ENCODE measurements at regions not wholly inside any gene's neighbourhood (a gene's known extent, or its start where the extent isn't known, plus 50 kb on each side); places are given as distances from the start of the nearest gene placed in this dataset.

DNA sequence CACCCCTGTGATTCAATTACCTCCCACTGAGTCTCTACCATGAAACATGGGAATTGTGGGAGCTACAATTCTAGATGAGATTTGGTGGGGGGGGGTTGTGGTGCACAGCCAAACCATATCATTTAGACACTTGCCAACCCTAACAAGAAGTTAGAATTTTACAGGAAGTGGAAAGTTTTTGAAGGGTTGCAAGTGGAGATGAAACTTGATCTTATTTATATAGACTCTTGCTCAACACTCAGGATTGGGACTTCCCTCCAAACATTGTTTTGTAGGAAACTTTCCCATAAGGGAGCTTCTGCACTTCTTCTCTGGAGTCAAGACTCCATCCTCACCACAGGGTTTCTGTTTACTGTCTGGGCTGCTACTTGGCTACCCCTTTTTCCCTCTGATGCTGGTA is 266.7 kb upstream of the CDH11 start:
- no peaks in the 10 kb centered on the region for H3K27me3 ChIP-seq
- peak overlapping the region in 1 of 11 experiments; percentile 31; a peak in 1 of 22 replicates for H3K27ac ChIP-seq
- no peak overlapping the region for H3K4me3 ChIP-seq
- H3K4me2 ChIP-seq, result peak overlapping the region in 6 of 11 experiments; percentile 5 to 56 (median 34); a peak in 11 of 22 replicates
- H3K36me3 ChIP-seq, result 0 out of 22 replicates have a peak, but pooled peaks cover 0 to 2% (median 0%) of the 10 kb centered on the region in 11 experiments
- peaks cover 8 to 30% (median 13%) of the 10 kb centered on the region in 10 experiments; a peak in 18 of 20 replicates for H3K4me1 ChIP-seq
- H3K9ac ChIP-seq, result no peak overlapping the region
- no peaks in the 10 kb centered on the region for H4K20me1 ChIP-seq
- H3K9me3 ChIP-seq (replicated peaks in 1 of 11), result peaks cover 16 to 56% (median 33%) of the 10 kb centered on the region in 11 experiments
- no peak for TF ChIP-seq Cebpa-rat (IDR thresholded peaks at IDR 0.05)

DNA sequence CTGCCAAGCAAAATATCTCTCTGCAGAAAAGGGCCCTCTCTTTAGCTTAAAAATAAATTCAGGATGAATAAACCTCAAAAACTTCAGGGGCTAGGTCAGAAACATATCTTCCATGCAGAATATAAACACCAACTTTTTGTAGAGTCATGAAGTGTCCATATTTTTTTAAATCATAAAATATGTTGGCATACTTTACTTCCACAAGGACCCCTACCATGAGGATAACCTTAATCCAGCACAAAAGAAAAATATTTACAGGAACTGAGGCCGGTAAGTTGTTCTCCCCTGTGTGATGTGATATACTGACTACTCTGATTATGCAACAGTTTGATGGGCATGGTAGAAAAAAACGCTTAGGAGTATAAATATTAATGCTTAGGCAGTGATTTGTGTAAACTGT is 264.8 kb upstream of the CDH11 start:
- peaks cover 16 to 60% (median 36%) of the 10 kb centered on the region in 11 experiments for H3K9me3 ChIP-seq (replicated peaks in 1 of 11)
- no peaks in the 10 kb centered on the region for H4K20me1 ChIP-seq
- no peaks in the 10 kb centered on the region for H3K27me3 ChIP-seq
- peaks cover 8 to 30% (median 12%) of the 10 kb centered on the region in 10 experiments; a peak in 18 of 20 replicates for H3K4me1 ChIP-seq
- TF ChIP-seq Cebpa-rat (IDR thresholded peaks at IDR 0.05), result no peak
- H3K4me3 ChIP-seq, result no peak overlapping the region
- H3K9ac ChIP-seq, result no peak overlapping the region
- H3K4me2 ChIP-seq, result peak overlapping the region in 2 of 11 experiments; percentile 5 to 18; a peak in 1 of 22 replicates
- H3K36me3 ChIP-seq, result 0 out of 22 replicates have a peak, but pooled peaks cover 0 to 2% (median 0%) of the 10 kb centered on the region in 11 experiments
- no peak overlapping the region for H3K27ac ChIP-seq

- Histone ChIP-seq H3K9ac (no peak overlapping the region), H3K9me3 (replicated peaks in 1 of 11) (peaks cover 3 to 46% (median 23%) of the 10 kb centered on the region in 11 experiments; a peak in 20 of 22 replicates), H3K27me3 (no peaks in the 10 kb centered on the region), H3K4me3 (no peak overlapping the region), H3K27ac (no peak overlapping the region), H3K36me3 (no peaks in the 10 kb centered on the region), H3K4me2 (no peak overlapping the region), H3K4me1 (peaks cover 0 to 30% (median 7%) of the 10 kb centered on the region in 10 experiments; a peak in 11 of 20 replicates), H4K20me1 (no peaks in the 10 kb centered on the region)
- no peak for TF ChIP-seq Cebpa-rat (IDR thresholded peaks at IDR 0.05)
Measured at GRCh38 chr16:65384441-65384840, 262.6 kb upstream of the CDH11 start.

GRCh38 chr16:65377195-65377594 is 255.3 kb upstream of the CDH11 start:
- Histone ChIP-seq H3K36me3 (no peaks in the 10 kb centered on the region), H3K4me3 (no peak overlapping the region), H3K4me1 (peaks cover 15 to 28% (median 22%) of the 10 kb centered on the region in 10 experiments; a peak in 19 of 20 replicates), H4K20me1 (no peaks in the 10 kb centered on the region), H3K9ac (no peak overlapping the region), H3K9me3 (replicated peaks in 1 of 11) (peaks cover 0 to 4% (median 0%) of the 10 kb centered on the region in 11 experiments; a peak in 1 of 22 replicates), H3K4me2 (no peak overlapping the region), H3K27ac (no peak overlapping the region), H3K27me3 (no peaks in the 10 kb centered on the region)
- no peak for TF ChIP-seq Cebpa-rat (IDR thresholded peaks at IDR 0.05)

GRCh38 chr16:65376601-65377000 is 254.7 kb upstream of the CDH11 start:
- Histone ChIP-seq H3K4me1 (peaks cover 16 to 34% (median 28%) of the 10 kb centered on the region in 10 experiments; a peak in 19 of 20 replicates), H3K27ac (0 out of 22 replicates have a peak overlapping the region, but pooled peaks of 1 of the 11 experiments have one; percentile 31), H3K4me2 (no peak overlapping the region), H3K4me3 (no peak overlapping the region), H3K9ac (no peak overlapping the region), H3K36me3 (no peaks in the 10 kb centered on the region), H3K9me3 (replicated peaks in 1 of 11) (peaks cover 0 to 4% (median 0%) of the 10 kb centered on the region in 11 experiments; a peak in 1 of 22 replicates), H4K20me1 (no peaks in the 10 kb centered on the region), H3K27me3 (no peaks in the 10 kb centered on the region)
- TF ChIP-seq Cebpa-rat (IDR thresholded peaks at IDR 0.05), result no peak

DNA sequence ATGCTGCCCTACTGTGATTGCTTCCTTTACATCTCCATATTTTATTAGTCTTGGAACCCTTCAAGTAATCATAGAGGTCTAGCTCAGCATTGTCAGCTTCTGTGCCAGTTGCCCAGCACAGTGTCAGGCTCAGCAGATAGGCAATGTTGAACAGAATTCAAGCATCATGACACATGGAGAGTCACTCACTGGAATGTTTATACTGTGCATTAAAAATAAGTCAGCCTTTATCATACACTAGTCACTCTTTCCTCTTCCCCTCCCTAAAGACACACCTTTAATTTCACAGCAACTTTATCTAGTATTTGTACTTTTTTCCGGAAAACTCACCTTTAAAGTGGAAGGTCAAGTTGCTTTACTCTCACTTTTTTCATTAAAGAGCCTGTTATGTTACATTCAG is 253.8 kb upstream of the CDH11 start:
- H3K4me3 ChIP-seq, result no peak overlapping the region
- no peaks in the 10 kb centered on the region for H3K27me3 ChIP-seq
- no peaks in the 10 kb centered on the region for H3K36me3 ChIP-seq
- no peak for TF ChIP-seq Cebpa-rat (IDR thresholded peaks at IDR 0.05)
- no peak overlapping the region for H3K9ac ChIP-seq
- H3K4me2 ChIP-seq, result no peak overlapping the region
- H3K9me3 ChIP-seq (replicated peaks in 1 of 11), result peaks cover 0 to 4% (median 0%) of the 10 kb centered on the region in 11 experiments; a peak in 1 of 22 replicates
- peak overlapping the region in 3 of 11 experiments; percentile 0 to 85 (median 78); a peak in 3 of 22 replicates for H3K27ac ChIP-seq
- no peaks in the 10 kb centered on the region for H4K20me1 ChIP-seq
- H3K4me1 ChIP-seq, result peaks cover 16 to 39% (median 28%) of the 10 kb centered on the region in 10 experiments; a peak in 19 of 20 replicates

DNA sequence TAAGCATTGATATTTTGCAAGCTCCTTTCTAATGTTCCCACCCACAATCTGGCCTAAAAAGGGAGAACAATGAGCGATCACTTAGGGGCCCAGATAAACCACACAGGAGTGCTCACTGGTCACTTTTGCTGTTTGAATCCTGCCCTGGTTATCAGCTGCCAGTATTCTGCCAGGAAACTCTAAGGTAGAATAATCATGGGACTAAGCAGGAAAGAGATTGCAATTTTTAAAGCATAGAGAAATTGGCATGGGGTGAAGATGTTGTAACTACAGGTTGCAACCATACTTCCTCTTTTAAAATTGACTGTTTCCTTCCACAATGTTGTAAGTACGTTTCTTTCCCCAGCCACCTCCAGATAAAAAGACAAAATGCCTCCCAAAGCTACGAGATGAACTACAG is 251.2 kb upstream of the CDH11 start:
- H3K27me3 ChIP-seq, result no peaks in the 10 kb centered on the region
- peak overlapping the region; percentile 28 to 78 (median 61); a peak in 21 of 22 replicates for H3K4me2 ChIP-seq
- H3K27ac ChIP-seq, result peak overlapping the region in 10 of 11 experiments; percentile 6 to 85 (median 73); a peak in 18 of 22 replicates
- peak in 8 of 11 experiments; percentile 6 to 92 (median 60); a peak in 10 of 22 replicates for TF ChIP-seq Cebpa-rat (IDR thresholded peaks at IDR 0.05)
- H3K4me3 ChIP-seq, result no peak overlapping the region; a peak in 1 of 20 replicates
- peak overlapping the region in 7 of 11 experiments; percentile 9 to 63 (median 50); a peak in 10 of 22 replicates for H3K9ac ChIP-seq
- H4K20me1 ChIP-seq, result no peaks in the 10 kb centered on the region
- H3K9me3 ChIP-seq (replicated peaks in 1 of 11), result peaks cover 6 to 20% (median 8%) of the 10 kb centered on the region in 11 experiments; a peak in 20 of 22 replicates
- no peaks in the 10 kb centered on the region for H3K36me3 ChIP-seq
- peaks cover 16 to 39% (median 28%) of the 10 kb centered on the region in 10 experiments; a peak in 19 of 20 replicates for H3K4me1 ChIP-seq

DNA sequence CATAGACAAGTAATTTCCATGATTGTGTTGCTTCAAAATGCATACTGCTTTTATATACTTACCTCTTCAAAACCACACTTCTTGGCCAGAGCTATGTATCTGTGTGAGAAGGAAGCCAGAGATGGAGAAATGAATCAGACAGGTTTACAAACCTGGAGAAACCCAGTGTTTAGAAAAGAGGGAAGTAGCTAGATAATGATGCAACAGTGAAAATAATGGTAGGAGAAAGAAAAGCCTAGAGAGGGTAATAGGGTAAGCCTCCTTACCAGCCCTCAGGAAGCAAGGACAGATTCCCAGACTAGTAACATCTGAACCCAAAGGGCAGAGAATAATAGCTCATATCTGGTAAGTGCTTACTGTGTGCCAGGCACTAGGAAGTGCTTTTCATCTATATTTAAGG is 250.3 kb upstream of the CDH11 start:
- Histone ChIP-seq H4K20me1 (no peaks in the 10 kb centered on the region), H3K9ac (peak overlapping the region in 5 of 11 experiments; percentile 6 to 63 (median 53); a peak in 7 of 22 replicates), H3K27ac (peak overlapping the region in 9 of 11 experiments; percentile 58 to 85 (median 74); a peak in 18 of 22 replicates), H3K27me3 (no peaks in the 10 kb centered on the region), H3K36me3 (no peaks in the 10 kb centered on the region), H3K4me3 (no peak overlapping the region), H3K9me3 (replicated peaks in 1 of 11) (peaks cover 6 to 27% (median 13%) of the 10 kb centered on the region in 11 experiments; a peak in 20 of 22 replicates), H3K4me2 (peak overlapping the region in 9 of 11 experiments; percentile 28 to 78 (median 65); a peak in 15 of 22 replicates), H3K4me1 (peaks cover 16 to 39% (median 28%) of the 10 kb centered on the region in 10 experiments; a peak in 19 of 20 replicates)
- TF ChIP-seq Cebpa-rat (IDR thresholded peaks at IDR 0.05), result peak in 3 of 11 experiments; percentile 38 to 76 (median 66); a peak in 5 of 22 replicates

Measured in BLaER1 treated with 17β-estradiol and CSF1 and Interleukin-3, amounts not matched to agents 10 nM and 100 nM (cell line).